ENCODE measurements at regions not wholly inside any gene's neighbourhood (a gene's known extent, or its start where the extent isn't known, plus 50 kb on each side); places are given as distances from the start of the nearest gene placed in this dataset.
A peak's percentile ranks its signal among the peaks of the same experiment; 100 is the strongest.
"Not testable (repeated sequence)": the region's sequence is repeated elsewhere in the genome, so short reads cannot be mapped to it uniquely, and the experiment has no call there.

DNA sequence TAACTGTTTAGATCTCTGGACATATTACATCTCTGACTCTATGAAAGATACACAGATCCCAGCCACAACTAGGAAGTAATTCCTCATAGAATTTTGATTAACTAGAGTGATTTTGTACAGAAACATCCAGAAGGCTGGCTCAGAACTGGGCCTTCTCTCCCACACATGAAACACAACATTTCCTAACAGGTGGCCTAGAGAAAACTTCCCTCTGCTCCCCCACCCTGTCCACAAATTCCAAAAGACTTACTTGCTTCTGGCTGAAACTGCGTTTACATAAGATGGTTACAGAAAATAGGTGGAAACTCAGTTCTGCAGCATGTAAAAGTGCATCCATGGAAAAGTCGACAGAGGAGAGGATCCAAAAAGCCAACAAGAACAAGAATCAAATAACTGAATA, 132.9 kb downstream of the FZD1 start:
- Histone ChIP-seq H3K9ac (ENCODE audit: low read length) (no peak overlapping the region), H2AFZ (ENCODE audit: low read length) (no peak overlapping the region), H3K9me2 (replicated peaks; ENCODE audit: insufficient read depth, low read length) (no peaks in the 10 kb centered on the region), H3K27ac (ENCODE audit: low read length) (no peak overlapping the region), H3K4me1 (ENCODE audit: low read length) (no peaks in the 10 kb centered on the region), H4K20me1 (ENCODE audit: insufficient read depth, low read depth, low read length) (no peaks in the 10 kb centered on the region), H3K79me2 (ENCODE audit: low read length) (no peaks in the 10 kb centered on the region), H3K9me3 (ENCODE audit: low read length) (no peaks in the 10 kb centered on the region), H3K4me3 (ENCODE audit: low read length) (no peak overlapping the region), H3K36me3 (ENCODE audit: insufficient read depth, low read length) (no peaks in the 10 kb centered on the region), H3K27me3 (ENCODE audit: low read length) (no peaks in the 10 kb centered on the region), H3K4me2 (ENCODE audit: low read depth, low read length, poor library complexity, severe bottlenecking) (no peak overlapping the region)
- no peak for DNase-seq

GRCh38 chr7:91397612-91398011, 133.4 kb downstream of the FZD1 start:
- no peaks in the 10 kb centered on the region for H4K20me1 ChIP-seq (ENCODE audit: insufficient read depth, low read depth, low read length)
- H3K4me3 ChIP-seq (ENCODE audit: low read length) = no peak overlapping the region
- H3K79me2 ChIP-seq (ENCODE audit: low read length) = no peaks in the 10 kb centered on the region
- H3K4me2 ChIP-seq (ENCODE audit: low read depth, low read length, poor library complexity, severe bottlenecking) = no peak overlapping the region
- no peaks in the 10 kb centered on the region for H3K27me3 ChIP-seq (ENCODE audit: low read length)
- no peaks in the 10 kb centered on the region for H3K9me2 ChIP-seq (replicated peaks; ENCODE audit: insufficient read depth, low read length)
- H3K9ac ChIP-seq (ENCODE audit: low read length) = no peak overlapping the region
- H3K4me1 ChIP-seq (ENCODE audit: low read length) = no peaks in the 10 kb centered on the region
- DNase-seq = no peak
- H2AFZ ChIP-seq (ENCODE audit: low read length) = no peak overlapping the region
- H3K27ac ChIP-seq (ENCODE audit: low read length) = no peak overlapping the region
- no peaks in the 10 kb centered on the region for H3K9me3 ChIP-seq (ENCODE audit: low read length)
- H3K36me3 ChIP-seq (ENCODE audit: insufficient read depth, low read length) = no peaks in the 10 kb centered on the region

GRCh38 chr7:91398341-91398740, 134.1 kb downstream of the FZD1 start:
- Histone ChIP-seq H3K79me2 (ENCODE audit: low read length) (no peaks in the 10 kb centered on the region), H3K36me3 (ENCODE audit: insufficient read depth, low read length) (no peaks in the 10 kb centered on the region), H3K9ac (ENCODE audit: low read length) (no peak overlapping the region), H3K4me2 (ENCODE audit: low read depth, low read length, poor library complexity, severe bottlenecking) (no peak overlapping the region), H3K4me1 (ENCODE audit: low read length) (no peaks in the 10 kb centered on the region), H2AFZ (ENCODE audit: low read length) (no peak overlapping the region), H3K27ac (ENCODE audit: low read length) (no peak overlapping the region), H4K20me1 (ENCODE audit: insufficient read depth, low read depth, low read length) (no peaks in the 10 kb centered on the region), H3K27me3 (ENCODE audit: low read length) (no peaks in the 10 kb centered on the region), H3K4me3 (ENCODE audit: low read length) (no peak overlapping the region), H3K9me2 (replicated peaks; ENCODE audit: insufficient read depth, low read length) (no peaks in the 10 kb centered on the region), H3K9me3 (ENCODE audit: low read length) (no peaks in the 10 kb centered on the region)
- DNase-seq = no peak

GRCh38 chr7:91405092-91405788, 141.0 kb downstream of the FZD1 start:
- Histone ChIP-seq H3K27ac (ENCODE audit: low read length) (no peak overlapping the region), H3K36me3 (ENCODE audit: insufficient read depth, low read length) (no peaks in the 10 kb centered on the region), H3K9ac (ENCODE audit: low read length) (no peak overlapping the region), H3K79me2 (ENCODE audit: low read length) (no peaks in the 10 kb centered on the region), H3K4me2 (ENCODE audit: low read depth, low read length, poor library complexity, severe bottlenecking) (no peak overlapping the region), H3K27me3 (ENCODE audit: low read length) (no peaks in the 10 kb centered on the region), H3K4me3 (ENCODE audit: low read length) (no peak overlapping the region), H4K20me1 (ENCODE audit: insufficient read depth, low read depth, low read length) (no peaks in the 10 kb centered on the region), H3K9me3 (ENCODE audit: low read length) (no peaks in the 10 kb centered on the region), H3K9me2 (replicated peaks; ENCODE audit: insufficient read depth, low read length) (no peaks in the 10 kb centered on the region), H2AFZ (ENCODE audit: low read length) (no peak overlapping the region), H3K4me1 (ENCODE audit: low read length) (peaks cover 5% of the 10 kb centered on the region)
- DNase-seq = no peak

DNA sequence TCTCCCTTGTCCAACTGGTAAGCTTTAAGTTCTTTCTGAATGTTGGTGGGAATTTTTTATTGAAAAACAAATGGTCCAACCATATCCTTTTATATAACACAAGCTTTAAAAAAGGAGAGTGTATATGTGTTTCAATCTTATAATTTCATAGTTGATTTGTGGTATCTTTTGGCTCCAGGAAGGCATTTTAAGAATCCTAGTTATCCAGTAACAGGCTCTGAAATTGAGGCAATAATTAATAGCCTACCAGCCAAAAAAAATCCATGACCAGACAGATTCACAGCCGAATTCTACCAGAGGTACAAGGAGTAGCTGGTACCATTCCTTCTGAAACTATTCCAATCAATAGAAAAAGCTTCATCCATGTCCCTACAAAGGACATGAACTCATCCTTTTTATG, 141.6 kb downstream of the FZD1 start:
- H3K27me3 ChIP-seq (ENCODE audit: low read length); H3K36me3 ChIP-seq (ENCODE audit: insufficient read depth, low read length); H4K20me1 ChIP-seq (ENCODE audit: insufficient read depth, low read depth, low read length); H2AFZ ChIP-seq (ENCODE audit: low read length); H3K9me2 ChIP-seq (replicated peaks; ENCODE audit: insufficient read depth, low read length); H3K4me2 ChIP-seq (ENCODE audit: low read depth, low read length, poor library complexity, severe bottlenecking); H3K4me3 ChIP-seq (ENCODE audit: low read length); H3K79me2 ChIP-seq (ENCODE audit: low read length); H3K27ac ChIP-seq (ENCODE audit: low read length); H3K9me3 ChIP-seq (ENCODE audit: low read length); H3K9ac ChIP-seq (ENCODE audit: low read length); DNase-seq: not testable (repeated sequence)
- H3K4me1 ChIP-seq (ENCODE audit: low read length) = peaks cover 11% of the 10 kb centered on the region

DNA sequence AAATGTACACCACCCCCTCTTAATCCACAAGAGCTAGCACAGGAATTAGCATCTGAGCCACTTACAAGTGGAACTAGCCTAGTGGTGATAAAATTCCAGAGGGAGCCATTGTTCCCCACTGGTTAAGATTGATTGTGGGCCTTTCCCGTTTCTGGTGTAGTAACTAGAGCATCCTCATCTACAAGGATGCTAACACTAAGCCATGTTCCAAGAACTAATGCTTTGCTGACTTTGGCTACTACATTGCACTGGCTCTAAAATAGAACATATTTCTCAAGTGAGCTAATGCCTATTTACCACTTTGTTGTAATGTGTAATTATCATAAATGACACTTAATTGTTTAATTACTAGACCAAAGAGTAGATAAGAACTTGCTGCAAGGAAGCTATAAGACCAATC, 143.7 kb downstream of the FZD1 start:
- Histone ChIP-seq H3K9me2 (replicated peaks; ENCODE audit: insufficient read depth, low read length) (no peaks in the 10 kb centered on the region), H2AFZ (ENCODE audit: low read length) (no peak overlapping the region), H3K4me1 (ENCODE audit: low read length) (peaks cover 16% of the 10 kb centered on the region), H3K9me3 (ENCODE audit: low read length) (no peaks in the 10 kb centered on the region), H3K27me3 (ENCODE audit: low read length) (no peaks in the 10 kb centered on the region), H4K20me1 (ENCODE audit: insufficient read depth, low read depth, low read length) (no peaks in the 10 kb centered on the region), H3K4me2 (ENCODE audit: low read depth, low read length, poor library complexity, severe bottlenecking) (no peak overlapping the region), H3K79me2 (ENCODE audit: low read length) (no peaks in the 10 kb centered on the region), H3K36me3 (ENCODE audit: insufficient read depth, low read length) (no peaks in the 10 kb centered on the region), H3K27ac (ENCODE audit: low read length) (no peak overlapping the region), H3K4me3 (ENCODE audit: low read length) (no peak overlapping the region), H3K9ac (ENCODE audit: low read length) (no peak overlapping the region)
- DNase-seq = no peak

DNA sequence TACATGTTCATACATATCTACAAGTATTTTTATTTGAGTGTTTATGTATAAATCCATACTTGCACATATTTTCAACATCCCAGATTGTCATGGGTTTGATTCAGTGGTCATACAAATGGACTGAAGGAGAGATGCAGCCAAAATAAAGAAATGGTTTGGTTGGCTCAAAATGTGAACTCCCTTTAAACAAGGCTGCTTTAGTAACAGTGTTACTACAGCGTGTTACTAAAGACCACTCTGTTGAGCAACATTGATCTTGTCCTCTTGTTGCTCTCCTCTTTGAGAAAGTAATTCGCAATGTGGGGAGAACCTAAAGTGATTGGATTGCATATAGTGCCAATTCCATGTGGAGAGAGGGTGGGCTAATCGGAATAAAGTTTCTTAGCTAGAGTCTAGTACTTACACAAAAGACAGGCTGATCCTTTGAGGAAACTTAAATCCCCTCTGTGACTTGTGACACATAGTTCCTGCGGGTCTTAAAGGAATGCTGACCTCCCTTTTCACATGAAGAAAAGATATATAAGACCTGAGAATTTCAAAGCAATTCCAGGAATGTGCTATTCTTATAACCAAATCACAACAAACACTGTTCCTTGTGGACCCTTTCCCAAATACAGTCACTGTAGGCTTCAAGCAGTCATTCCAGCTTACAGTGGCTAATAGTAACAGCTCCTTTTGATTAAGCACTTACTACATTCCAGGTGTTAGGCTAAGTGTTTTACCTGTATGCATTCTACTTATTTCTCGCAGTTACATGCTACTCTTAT, 144.3 kb downstream of the FZD1 start:
- no peak for DNase-seq
- no peak overlapping the region for H3K4me3 ChIP-seq (ENCODE audit: low read length)
- H3K4me1 ChIP-seq (ENCODE audit: low read length) = peaks cover 16% of the 10 kb centered on the region
- H3K79me2 ChIP-seq (ENCODE audit: low read length) = no peaks in the 10 kb centered on the region
- no peak overlapping the region for H2AFZ ChIP-seq (ENCODE audit: low read length)
- H3K36me3 ChIP-seq (ENCODE audit: insufficient read depth, low read length) = no peaks in the 10 kb centered on the region
- H4K20me1 ChIP-seq (ENCODE audit: insufficient read depth, low read depth, low read length) = no peaks in the 10 kb centered on the region
- H3K27me3 ChIP-seq (ENCODE audit: low read length) = no peaks in the 10 kb centered on the region
- no peak overlapping the region for H3K27ac ChIP-seq (ENCODE audit: low read length)
- no peak overlapping the region for H3K9ac ChIP-seq (ENCODE audit: low read length)
- no peaks in the 10 kb centered on the region for H3K9me2 ChIP-seq (replicated peaks; ENCODE audit: insufficient read depth, low read length)
- H3K4me2 ChIP-seq (ENCODE audit: low read depth, low read length, poor library complexity, severe bottlenecking) = no peak overlapping the region
- H3K9me3 ChIP-seq (ENCODE audit: low read length) = no peaks in the 10 kb centered on the region

DNA sequence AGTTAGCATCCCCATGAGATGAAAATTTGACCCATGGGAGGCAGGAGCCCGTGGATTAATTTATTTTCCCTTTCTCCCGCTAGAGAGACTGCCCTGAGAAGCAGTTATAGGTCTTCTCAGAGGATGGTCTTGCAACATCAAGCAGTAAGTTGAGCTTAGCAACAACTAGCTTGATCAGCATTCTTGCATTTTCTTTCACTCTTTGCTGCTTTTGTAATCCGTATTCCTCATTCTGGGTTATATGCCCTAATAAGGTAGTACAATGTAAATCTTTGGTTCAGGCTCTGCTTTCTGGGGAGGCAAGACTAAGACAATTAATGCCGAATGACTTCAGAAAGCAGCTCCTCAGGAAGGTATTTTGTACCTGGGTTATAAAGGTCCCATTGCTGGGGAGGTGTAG, 146.8 kb downstream of the FZD1 start:
- DNase-seq = peak; percentile 45
- Histone ChIP-seq H4K20me1 (ENCODE audit: insufficient read depth, low read depth, low read length) (no peaks in the 10 kb centered on the region), H3K4me2 (ENCODE audit: low read depth, low read length, poor library complexity, severe bottlenecking) (peak overlapping the region; percentile 60), H3K9me2 (replicated peaks; ENCODE audit: insufficient read depth, low read length) (no peaks in the 10 kb centered on the region), H3K4me1 (ENCODE audit: low read length) (peaks cover 20% of the 10 kb centered on the region), H3K27ac (ENCODE audit: low read length) (no peak overlapping the region), H3K36me3 (ENCODE audit: insufficient read depth, low read length) (no peaks in the 10 kb centered on the region), H3K4me3 (ENCODE audit: low read length) (peak overlapping the region; percentile 32; the same call in 1 of the 2 replicates), H3K9me3 (ENCODE audit: low read length) (no peaks in the 10 kb centered on the region), H3K9ac (ENCODE audit: low read length) (0 out of 2 replicates have a peak overlapping the region, but pooled peaks have one; percentile 12), H3K27me3 (ENCODE audit: low read length) (no peaks in the 10 kb centered on the region), H3K79me2 (ENCODE audit: low read length) (no peaks in the 10 kb centered on the region), H2AFZ (ENCODE audit: low read length) (peak overlapping the region; percentile 73)
